ENCODE measurements at regions not wholly inside any gene's neighbourhood (a gene's known extent, or its start where the extent isn't known, plus 50 kb on each side); places are given as distances from the start of the nearest gene placed in this dataset.

- TF ChIP-seq ZBTB33 (IDR thresholded peaks at IDR 0.05) = no peak
- no peak for TF ChIP-seq BRCA1 (IDR thresholded peaks at IDR 0.05; ENCODE audit: low read depth, low read length)
- no peak for TF ChIP-seq HDAC6 (IDR thresholded peaks at IDR 0.05; ENCODE audit: unreplicated experiment)
Measured at GRCh38 chr14:35202195-35202594, 79.8 kb downstream of the PRORP start (continued).

GRCh38 chr14:35205737-35206136 lies 83.4 kb downstream of the PRORP start:
- in situ Hi-C loops (cut with MboI) (no loop called here), intact Hi-C loops (cut with micrococcal nuclease; ENCODE audit: unreplicated experiment) (no loop called here)
- ChIA-PET RAD21 (ENCODE audit: unreplicated experiment) (no interaction called here), CTCF (interaction anchor here (1.1 to 1.6 kb wide), 2 partner anchors 17 to 24 kb away, joined by 3 to 6 read pairs; no protein-coding TSS in a partner anchor), POLR2A (interaction anchor here (0.7 kb wide), 1 partner anchor 13 kb away, joined by 3 read pairs; no protein-coding TSS in a partner anchor), SMC1A (ENCODE audit: uncharacterized antibody, unreplicated experiment) (interaction anchor here (0.7 to 2.1 kb wide), 2 partner anchors 9 to 195 kb away, joined by 3 to 7 read pairs; no protein-coding TSS in a partner anchor)
- H3K9ac ChIP-seq (ENCODE audit: control insufficient read depth, insufficient read depth, low read length) = no peak overlapping the region
- TF ChIP-seq HCFC1 (IDR thresholded peaks at IDR 0.05; ENCODE audit: low read length) = no peak
- no peak for TF ChIP-seq BCL3 (IDR thresholded peaks at IDR 0.05; ENCODE audit: borderline replicate concordance, insufficient read depth, low read depth, low read length, poor library complexity, severe bottlenecking)
- no peak for TF ChIP-seq NFIC (IDR thresholded peaks at IDR 0.05; ENCODE audit: low read depth, low read length)
- no peak for TF ChIP-seq TBL1XR1 (IDR thresholded peaks at IDR 0.05; ENCODE audit: low read depth, low read length)
- no peak for TF ChIP-seq E2F4 (IDR thresholded peaks at IDR 0.05; ENCODE audit: low read depth, low read length)
- no peak for TF ChIP-seq SMC3 (IDR thresholded peaks at IDR 0.05; ENCODE audit: borderline replicate concordance, low read length)
- TF ChIP-seq ZSCAN29 (IDR thresholded peaks at IDR 0.05) = no peak
- TF ChIP-seq RELB (IDR thresholded peaks at IDR 0.05; ENCODE audit: low read depth) = no peak
- no peak overlapping the region for H2AFZ ChIP-seq (ENCODE audit: control insufficient read depth, low read depth, low read length)
- no peaks in the 10 kb centered on the region for H4K20me1 ChIP-seq (ENCODE audit: control insufficient read depth, insufficient read depth)
- ATAC-seq (no peak), DNase-seq (ENCODE audit: low read depth, low spot score) (no peak), FAIRE-seq (no peak)
- H3K27ac ChIP-seq (ENCODE audit: control insufficient read depth, insufficient read depth) = no peak overlapping the region
- H3K9me3 ChIP-seq (replicated peaks; ENCODE audit: control insufficient read depth, insufficient read depth, low read length) = no peaks in the 10 kb centered on the region
- no peaks in the 10 kb centered on the region for H3K79me2 ChIP-seq (ENCODE audit: control insufficient read depth, insufficient read depth, low read length)
- no peaks in the 10 kb centered on the region for H3K27me3 ChIP-seq (replicated peaks in 1 of 2; ENCODE audit: control insufficient read depth in 2 of 2, insufficient read depth in 2 of 2, low read length in 1 of 2)
- no peaks in the 10 kb centered on the region for H3K4me1 ChIP-seq (ENCODE audit: control insufficient read depth, insufficient read depth, low read length)
- no peak overlapping the region for H3K4me3 ChIP-seq
- WGBS (ENCODE audit: insufficient coverage, insufficient replicate concordance, low lambda C conversion rate, missing lambda C conversion rate) = 75% methylated on average over 2 of the region's 2 CpGs
- H3K36me3 ChIP-seq (ENCODE audit: control insufficient read depth in 2 of 2, insufficient read depth in 2 of 2, low read length in 1 of 2) = no peaks in the 10 kb centered on the region
- H3K4me2 ChIP-seq (ENCODE audit: control insufficient read depth, insufficient read depth) = no peak overlapping the region
- BruUV-seq (replicated peaks) = no TSS peak

Measured in GM12878 (cell line).